ENCODE measurements at regions not wholly inside any gene's neighbourhood (a gene's known extent, or its start where the extent isn't known, plus 50 kb on each side); places are given as distances from the start of the nearest gene placed in this dataset.

DNA sequence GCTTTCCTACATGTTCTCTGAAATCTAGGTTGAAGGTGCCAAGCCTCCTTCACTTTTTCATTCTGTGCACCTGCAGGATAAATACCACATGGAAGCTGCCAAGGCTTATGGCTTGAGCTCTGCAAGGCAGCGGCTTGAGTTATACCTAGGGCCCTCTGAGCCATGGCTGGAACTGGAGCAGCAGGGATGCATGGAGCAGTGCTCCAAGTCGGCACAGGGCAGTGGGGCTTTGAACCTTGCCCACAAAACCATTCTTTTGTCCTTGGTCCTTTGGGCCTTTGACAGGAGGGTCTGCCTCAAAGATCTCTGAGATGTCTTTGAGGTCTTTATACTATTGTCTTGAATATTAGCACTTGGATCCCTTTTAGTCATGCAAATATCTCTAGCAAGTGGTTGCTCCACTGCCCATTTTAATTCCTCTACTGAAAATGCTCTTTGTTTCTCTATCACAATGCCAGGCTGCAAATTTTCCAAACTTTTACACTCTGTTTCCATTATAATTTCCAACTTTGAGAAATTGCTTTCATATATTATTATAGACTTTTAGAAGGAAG is 536.2 kb upstream of the KLHL4 start:
- TF ChIP-seq CTCF (IDR thresholded peaks at IDR 0.05), result no peak
- no peak for TF ChIP-seq POLR2A (IDR thresholded peaks at IDR 0.05)
